ENCODE measurements at regions not wholly inside any gene's neighbourhood (a gene's known extent, or its start where the extent isn't known, plus 50 kb on each side); places are given as distances from the start of the nearest gene placed in this dataset.
"Not testable (repeated sequence)": the region's sequence is repeated elsewhere in the genome, so short reads cannot be mapped to it uniquely, and the experiment has no call there.

DNA sequence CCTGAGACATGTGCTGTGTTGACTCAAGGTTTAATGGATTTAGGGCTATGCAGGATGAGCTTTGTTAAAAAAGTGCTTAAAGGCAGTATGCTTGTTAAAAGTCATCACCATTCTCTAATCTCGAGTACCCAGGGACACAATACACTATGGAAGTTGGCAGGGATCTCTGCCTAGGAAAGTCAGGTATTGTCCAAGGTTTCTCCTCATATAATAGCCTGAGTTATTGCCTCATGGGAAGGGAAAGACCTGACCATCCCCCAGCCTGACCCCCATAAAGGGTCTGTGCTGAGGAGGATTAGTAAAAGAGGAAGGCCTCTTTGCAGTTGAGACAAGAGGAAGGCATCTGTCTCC, 109.7 kb downstream of the ZNF486 start:
- H3K9ac ChIP-seq (ENCODE audit: low read length); H3K27ac ChIP-seq (ENCODE audit: low read depth, low read length); H3K4me1 ChIP-seq (ENCODE audit: control insufficient read depth, insufficient read depth, low read length); H3K36me3 ChIP-seq (ENCODE audit: control insufficient read depth, insufficient read depth, low read length); H3K27me3 ChIP-seq (ENCODE audit: control insufficient read depth, insufficient read depth, low read length); H3K4me3 ChIP-seq (ENCODE audit: low read length): not testable (repeated sequence)

DNA sequence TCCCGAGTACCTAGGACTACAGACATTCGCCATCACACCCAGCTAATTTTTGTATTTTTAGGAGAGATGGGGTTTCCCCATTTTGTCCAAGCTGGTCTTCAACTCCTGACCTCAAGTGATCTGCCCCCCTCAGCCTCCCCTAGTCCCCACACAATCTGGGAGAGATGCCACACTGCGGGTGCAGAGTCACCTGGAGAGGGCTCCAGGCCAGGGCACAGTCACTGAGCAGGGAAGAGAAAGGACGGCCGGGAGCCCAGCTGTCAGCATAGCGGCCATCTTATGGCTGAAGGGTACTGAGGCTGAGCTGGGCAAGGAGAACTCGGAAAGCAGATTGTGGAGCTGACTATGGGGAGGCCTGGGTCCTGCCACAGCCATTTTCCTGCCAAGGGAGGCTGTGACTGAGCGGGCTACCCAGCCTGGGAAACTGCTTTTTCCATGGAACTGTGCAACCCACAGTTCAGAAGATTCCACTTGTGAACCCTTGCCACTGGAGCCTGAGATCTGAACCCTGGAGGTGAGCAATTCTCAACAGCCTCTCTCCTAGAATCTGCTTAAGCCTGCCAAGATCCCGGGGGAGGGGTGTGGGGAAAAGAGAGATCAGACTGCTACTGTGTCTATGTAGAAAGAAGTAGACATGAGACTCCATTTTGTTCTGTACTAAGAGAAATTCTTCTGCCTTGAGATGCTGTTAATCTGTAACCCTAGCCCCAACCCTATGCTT, 109.2 kb downstream of the ZNF486 start:
- Histone ChIP-seq H3K4me1 (ENCODE audit: control insufficient read depth, insufficient read depth, low read length) (no peaks in the 10 kb centered on the region), H3K27ac (ENCODE audit: low read depth, low read length) (no peak overlapping the region), H3K4me3 (ENCODE audit: low read length) (no peak overlapping the region), H3K27me3 (ENCODE audit: control insufficient read depth, insufficient read depth, low read length) (no peaks in the 10 kb centered on the region), H3K36me3 (ENCODE audit: control insufficient read depth, insufficient read depth, low read length) (no peaks in the 10 kb centered on the region), H3K9ac (ENCODE audit: low read length) (no peak overlapping the region)

DNA sequence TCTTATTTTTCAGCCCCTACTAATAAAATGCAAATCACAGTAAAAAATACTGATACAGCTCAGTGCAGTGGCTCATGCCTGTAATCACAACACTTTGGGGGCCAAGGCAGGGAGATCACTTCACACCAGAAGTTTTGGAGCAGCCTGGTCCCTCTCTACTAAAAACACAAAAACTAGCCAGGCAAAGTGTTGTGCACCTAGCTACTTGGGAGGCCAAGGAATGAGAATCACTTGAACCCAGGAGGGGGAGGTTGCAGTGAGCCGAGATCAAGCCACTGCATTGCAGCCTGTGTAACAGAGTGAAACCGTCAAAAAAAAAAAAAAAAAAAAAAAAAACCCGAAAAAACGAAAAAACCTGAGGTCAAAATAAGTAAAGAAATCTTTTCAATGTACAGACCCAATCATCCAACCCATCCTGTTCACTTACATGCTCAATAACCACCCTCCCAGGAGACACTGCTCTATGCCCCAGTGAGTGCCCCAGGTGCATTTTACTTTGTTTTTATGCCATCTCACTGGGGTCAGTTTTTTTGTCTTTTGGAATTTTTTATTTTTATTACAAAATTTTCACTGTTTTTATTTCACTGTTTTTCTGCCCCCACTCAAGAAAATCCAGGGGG, 107.0 kb downstream of the ZNF486 start:
- no peak overlapping the region for H3K4me3 ChIP-seq (ENCODE audit: low read length)
- H3K9ac ChIP-seq (ENCODE audit: low read length) = no peak overlapping the region
- no peaks in the 10 kb centered on the region for H3K36me3 ChIP-seq (ENCODE audit: control insufficient read depth, insufficient read depth, low read length)
- H3K27me3 ChIP-seq (ENCODE audit: control insufficient read depth, insufficient read depth, low read length) = no peaks in the 10 kb centered on the region
- no peaks in the 10 kb centered on the region for H3K4me1 ChIP-seq (ENCODE audit: control insufficient read depth, insufficient read depth, low read length)
- no peak overlapping the region for H3K27ac ChIP-seq (ENCODE audit: low read depth, low read length)

DNA sequence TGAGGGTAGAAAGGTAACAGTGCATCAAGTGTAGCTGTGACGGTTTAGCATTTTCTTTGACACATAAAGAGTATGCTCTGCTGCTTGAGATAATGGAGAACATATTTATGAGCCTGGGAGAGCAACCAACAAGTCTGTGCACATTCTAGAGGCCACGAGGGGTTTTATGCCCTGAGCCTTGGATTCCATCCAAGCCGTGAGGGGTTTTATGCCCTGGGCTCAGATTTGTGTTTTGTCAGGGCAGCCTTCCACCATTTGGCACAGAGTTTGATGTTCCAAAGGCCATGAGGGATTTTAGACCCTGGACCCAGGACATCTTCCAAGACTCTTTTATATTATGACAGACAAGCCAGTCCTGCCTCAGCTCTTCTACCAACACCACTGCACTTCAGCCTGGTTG, 106.4 kb downstream of the ZNF486 start:
- H3K36me3 ChIP-seq (ENCODE audit: control insufficient read depth, insufficient read depth, low read length) = no peaks in the 10 kb centered on the region
- no peaks in the 10 kb centered on the region for H3K4me1 ChIP-seq (ENCODE audit: control insufficient read depth, insufficient read depth, low read length)
- no peak overlapping the region for H3K9ac ChIP-seq (ENCODE audit: low read length)
- no peak overlapping the region for H3K4me3 ChIP-seq (ENCODE audit: low read length)
- H3K27me3 ChIP-seq (ENCODE audit: control insufficient read depth, insufficient read depth, low read length) = no peaks in the 10 kb centered on the region
- H3K27ac ChIP-seq (ENCODE audit: low read depth, low read length) = no peak overlapping the region

DNA sequence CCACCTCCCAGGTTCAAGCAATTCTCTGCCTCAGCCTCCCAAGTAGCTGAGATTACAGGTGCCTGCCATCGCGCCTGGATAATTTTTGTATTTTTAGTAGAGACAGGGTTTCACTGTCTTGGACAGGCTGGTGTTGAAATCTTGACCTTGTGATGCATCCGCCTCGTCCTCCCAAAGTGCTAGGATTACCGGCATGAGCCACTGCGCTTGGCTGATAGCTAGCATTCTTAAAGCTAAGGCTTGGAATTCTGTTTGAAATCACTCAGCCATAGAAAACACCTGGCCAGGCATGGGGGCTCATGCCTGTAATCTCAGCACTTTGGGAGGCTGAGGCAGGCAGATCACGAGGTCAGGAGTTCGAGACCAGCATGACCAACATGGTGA, 105.6 kb downstream of the ZNF486 start:
- not testable (repeated sequence) for H3K27me3 ChIP-seq (ENCODE audit: control insufficient read depth, insufficient read depth, low read length); H3K4me3 ChIP-seq (ENCODE audit: low read length); H3K4me1 ChIP-seq (ENCODE audit: control insufficient read depth, insufficient read depth, low read length); H3K27ac ChIP-seq (ENCODE audit: low read depth, low read length); H3K36me3 ChIP-seq (ENCODE audit: control insufficient read depth, insufficient read depth, low read length); H3K9ac ChIP-seq (ENCODE audit: low read length)

DNA sequence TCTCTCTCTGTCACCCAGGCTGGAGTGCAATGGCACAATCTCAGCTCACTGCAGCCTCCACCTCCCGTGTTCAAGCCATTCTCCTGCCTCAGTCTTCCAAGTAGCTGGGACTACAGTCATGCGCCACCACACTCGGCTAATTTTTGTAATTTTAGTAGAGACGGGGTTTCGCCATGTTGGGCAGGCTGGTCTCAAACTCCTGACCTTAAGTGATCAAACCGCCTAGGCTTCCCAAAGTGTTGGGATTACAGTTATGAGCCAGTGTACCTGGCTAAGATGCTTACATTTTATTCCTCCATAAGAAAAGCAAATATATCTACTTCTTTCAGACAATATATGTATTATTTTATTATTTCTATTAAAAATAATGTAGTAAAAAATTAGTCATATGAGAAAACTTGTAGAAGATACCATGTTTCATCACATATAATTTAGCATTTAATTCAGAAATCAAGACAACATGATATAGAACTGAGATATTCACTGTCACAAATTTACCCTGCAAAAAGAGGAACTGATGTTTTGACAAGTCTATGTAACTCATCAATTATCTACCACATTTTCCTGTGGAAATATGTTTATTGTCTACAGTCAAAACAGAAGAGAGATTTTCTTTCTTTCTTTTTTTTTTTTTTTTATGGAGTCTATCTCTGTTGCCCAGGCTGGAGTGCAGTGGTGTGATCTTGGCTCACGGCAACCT, 105.1 kb downstream of the ZNF486 start:
- H3K4me3 ChIP-seq (ENCODE audit: low read length) = not testable (repeated sequence)

DNA sequence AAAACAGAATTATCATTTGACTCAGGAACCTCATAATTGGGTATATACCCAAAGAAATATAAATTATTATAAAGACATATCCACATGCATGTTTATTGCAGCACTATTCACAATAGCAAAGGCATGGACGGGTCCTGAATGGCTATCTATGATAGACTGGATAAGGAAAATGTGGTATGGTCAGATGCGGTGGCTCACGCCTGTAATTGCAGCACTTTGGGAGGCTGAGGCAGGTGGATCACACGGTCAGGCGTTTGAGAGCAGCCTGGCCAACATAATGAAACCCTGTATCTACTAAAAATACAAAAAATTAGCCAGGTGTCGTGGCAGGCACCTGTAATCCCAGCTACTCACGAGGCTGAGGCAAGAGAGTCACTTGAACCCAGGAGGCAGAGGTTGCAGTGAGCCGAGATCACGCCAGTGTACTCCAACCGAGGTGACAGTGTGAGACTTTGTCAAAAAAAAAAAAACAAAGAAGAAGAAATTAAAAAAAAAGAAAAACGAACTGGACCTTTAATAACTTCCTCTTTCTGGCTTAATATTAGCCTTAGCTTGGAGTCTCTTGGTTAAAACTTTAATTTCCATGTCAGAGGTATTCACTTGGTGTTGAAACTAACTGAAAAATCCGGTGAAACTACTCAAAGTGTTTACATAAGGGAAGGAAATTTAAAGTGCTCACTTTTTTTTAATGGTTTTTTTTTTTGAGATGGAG, 104.4 kb downstream of the ZNF486 start:
- no peak overlapping the region for H3K9ac ChIP-seq (ENCODE audit: low read length)
- no peak overlapping the region for H3K27ac ChIP-seq (ENCODE audit: low read depth, low read length)
- H3K36me3 ChIP-seq (ENCODE audit: control insufficient read depth, insufficient read depth, low read length) = no peaks in the 10 kb centered on the region
- no peaks in the 10 kb centered on the region for H3K27me3 ChIP-seq (ENCODE audit: control insufficient read depth, insufficient read depth, low read length)
- no peak overlapping the region for H3K4me3 ChIP-seq (ENCODE audit: low read length)
- no peaks in the 10 kb centered on the region for H3K4me1 ChIP-seq (ENCODE audit: control insufficient read depth, insufficient read depth, low read length)

More for the DNA sequence above, 105.1 kb downstream of the ZNF486 start:
- H3K27ac ChIP-seq (ENCODE audit: low read depth, low read length); H3K4me1 ChIP-seq (ENCODE audit: control insufficient read depth, insufficient read depth, low read length); H3K27me3 ChIP-seq (ENCODE audit: control insufficient read depth, insufficient read depth, low read length); H3K36me3 ChIP-seq (ENCODE audit: control insufficient read depth, insufficient read depth, low read length); H3K9ac ChIP-seq (ENCODE audit: low read length): not testable (repeated sequence)

DNA sequence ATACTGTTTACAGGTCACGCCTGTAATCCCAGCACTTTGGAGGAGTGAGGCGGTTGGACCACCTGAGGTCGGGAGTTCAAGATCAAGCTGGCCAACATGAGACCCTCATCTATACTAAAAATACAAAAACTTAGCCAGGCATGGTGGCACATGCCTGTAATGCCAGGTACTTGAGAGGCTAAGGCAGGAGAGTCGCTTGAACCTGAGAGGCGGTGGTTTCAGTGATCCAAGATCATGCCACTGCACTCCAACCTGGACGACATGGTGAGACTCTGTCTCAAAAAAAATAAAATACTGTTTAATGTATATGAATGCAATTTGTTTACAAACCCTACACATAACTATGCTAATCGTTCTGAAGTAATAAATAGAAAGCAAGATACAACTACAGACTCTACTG, 102.4 kb downstream of the ZNF486 start:
- H3K36me3 ChIP-seq (ENCODE audit: control insufficient read depth, insufficient read depth, low read length) = no peaks in the 10 kb centered on the region
- no peaks in the 10 kb centered on the region for H3K4me1 ChIP-seq (ENCODE audit: control insufficient read depth, insufficient read depth, low read length)
- H3K9ac ChIP-seq (ENCODE audit: low read length) = no peak overlapping the region
- H3K27ac ChIP-seq (ENCODE audit: low read depth, low read length) = no peak overlapping the region
- no peak overlapping the region for H3K4me3 ChIP-seq (ENCODE audit: low read length)
- no peaks in the 10 kb centered on the region for H3K27me3 ChIP-seq (ENCODE audit: control insufficient read depth, insufficient read depth, low read length)

DNA sequence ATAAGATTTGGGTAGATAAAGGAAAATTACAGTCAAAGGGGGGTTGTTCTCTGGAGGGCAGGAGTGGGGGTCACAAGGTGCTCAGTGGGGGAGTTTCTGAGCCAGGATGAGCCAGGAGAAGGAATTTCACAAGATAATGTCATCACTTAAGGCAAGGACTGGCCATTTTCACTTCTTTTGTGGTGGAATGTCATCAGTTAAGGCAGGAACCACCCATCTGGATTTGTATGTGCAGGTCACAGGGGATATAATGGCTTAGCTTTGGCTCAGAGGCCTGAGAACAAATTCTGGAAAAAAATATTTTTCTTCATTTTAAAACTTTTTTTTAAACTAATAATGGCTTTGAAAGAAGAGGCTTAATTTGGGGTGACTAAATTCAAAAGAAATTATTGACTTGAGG, 94.5 kb downstream of the ZNF486 start:
- not testable (repeated sequence) for H3K36me3 ChIP-seq (ENCODE audit: control insufficient read depth, insufficient read depth, low read length); H3K4me3 ChIP-seq (ENCODE audit: low read length); H3K9ac ChIP-seq (ENCODE audit: low read length); H3K27me3 ChIP-seq (ENCODE audit: control insufficient read depth, insufficient read depth, low read length); H3K27ac ChIP-seq (ENCODE audit: low read depth, low read length); H3K4me1 ChIP-seq (ENCODE audit: control insufficient read depth, insufficient read depth, low read length)

DNA sequence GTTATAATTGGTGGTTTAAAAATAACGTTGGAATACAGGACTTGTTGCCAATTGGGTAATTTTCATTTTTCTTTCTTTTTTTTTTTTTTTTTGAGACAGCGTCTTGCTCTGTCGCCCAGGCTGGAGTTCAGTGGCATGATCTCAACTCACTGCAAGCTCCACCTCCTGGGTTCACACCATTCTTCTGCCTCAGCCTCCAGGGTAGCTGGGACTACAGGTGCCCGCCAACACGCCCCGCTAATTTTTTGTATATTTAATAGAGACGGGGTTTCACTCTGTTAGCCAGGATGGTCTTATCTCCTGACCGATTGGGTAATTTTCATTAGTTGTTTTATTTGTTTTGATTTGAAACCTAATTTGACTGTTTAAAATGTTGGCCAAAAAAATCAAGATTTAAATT, 93.7 kb downstream of the ZNF486 start:
- H3K9ac ChIP-seq (ENCODE audit: low read length); H3K27ac ChIP-seq (ENCODE audit: low read depth, low read length); H3K27me3 ChIP-seq (ENCODE audit: control insufficient read depth, insufficient read depth, low read length); H3K36me3 ChIP-seq (ENCODE audit: control insufficient read depth, insufficient read depth, low read length); H3K4me3 ChIP-seq (ENCODE audit: low read length); H3K4me1 ChIP-seq (ENCODE audit: control insufficient read depth, insufficient read depth, low read length): not testable (repeated sequence)

DNA sequence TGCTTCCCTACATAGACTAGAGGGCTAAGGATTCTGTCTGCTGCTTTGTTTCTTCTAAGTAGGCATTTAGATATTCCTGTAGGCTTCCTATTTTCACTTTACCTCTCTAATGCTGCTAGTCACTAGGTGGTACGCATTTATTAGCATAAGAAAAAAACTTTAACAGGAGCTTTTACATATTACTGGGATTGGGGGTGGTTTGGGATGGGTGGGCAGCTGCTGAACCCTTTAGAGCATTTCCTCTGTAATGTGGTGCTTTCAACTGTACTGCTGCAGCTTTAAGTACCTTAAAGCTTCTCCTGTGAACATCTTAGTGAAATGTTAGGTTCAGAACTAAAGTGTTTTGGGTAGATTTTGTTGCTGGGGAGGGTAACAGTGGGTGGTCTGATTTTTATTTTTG, 92.6 kb downstream of the ZNF486 start:
- Histone ChIP-seq H3K9ac (ENCODE audit: low read length) (no peak overlapping the region), H3K27ac (ENCODE audit: low read depth, low read length) (no peak overlapping the region), H3K4me3 (ENCODE audit: low read length) (no peak overlapping the region), H3K27me3 (ENCODE audit: control insufficient read depth, insufficient read depth, low read length) (no peaks in the 10 kb centered on the region), H3K36me3 (ENCODE audit: control insufficient read depth, insufficient read depth, low read length) (no peaks in the 10 kb centered on the region), H3K4me1 (ENCODE audit: control insufficient read depth, insufficient read depth, low read length) (no peaks in the 10 kb centered on the region)

DNA sequence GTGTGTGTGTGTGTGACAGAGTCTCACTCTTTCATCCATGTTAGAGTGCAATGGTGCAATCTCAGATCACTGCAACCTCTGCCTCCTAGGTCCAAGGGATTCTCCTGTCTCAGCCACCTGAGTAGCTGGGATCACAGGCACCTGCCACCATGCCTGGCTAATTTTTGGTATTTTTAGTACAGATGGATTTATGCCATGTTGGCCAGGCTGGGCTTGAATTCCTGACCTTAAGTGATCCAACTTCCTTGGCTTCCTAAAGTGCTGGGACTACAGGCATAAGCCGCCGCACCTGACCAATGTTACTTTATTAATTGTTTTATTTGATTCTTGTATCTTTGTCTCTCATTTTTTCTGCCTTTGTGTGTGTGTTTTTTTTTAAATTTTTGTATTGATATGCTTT, 89.6 kb downstream of the ZNF486 start:
- Histone ChIP-seq H3K9ac (ENCODE audit: low read length) (no peak overlapping the region), H3K27me3 (ENCODE audit: control insufficient read depth, insufficient read depth, low read length) (no peaks in the 10 kb centered on the region), H3K4me1 (ENCODE audit: control insufficient read depth, insufficient read depth, low read length) (no peaks in the 10 kb centered on the region), H3K36me3 (ENCODE audit: control insufficient read depth, insufficient read depth, low read length) (no peaks in the 10 kb centered on the region), H3K4me3 (ENCODE audit: low read length) (no peak overlapping the region), H3K27ac (ENCODE audit: low read depth, low read length) (no peak overlapping the region)
